ENCODE measurements at regions not wholly inside any gene's neighbourhood (a gene's known extent, or its start where the extent isn't known, plus 50 kb on each side); places are given as distances from the start of the nearest gene placed in this dataset.

DNA sequence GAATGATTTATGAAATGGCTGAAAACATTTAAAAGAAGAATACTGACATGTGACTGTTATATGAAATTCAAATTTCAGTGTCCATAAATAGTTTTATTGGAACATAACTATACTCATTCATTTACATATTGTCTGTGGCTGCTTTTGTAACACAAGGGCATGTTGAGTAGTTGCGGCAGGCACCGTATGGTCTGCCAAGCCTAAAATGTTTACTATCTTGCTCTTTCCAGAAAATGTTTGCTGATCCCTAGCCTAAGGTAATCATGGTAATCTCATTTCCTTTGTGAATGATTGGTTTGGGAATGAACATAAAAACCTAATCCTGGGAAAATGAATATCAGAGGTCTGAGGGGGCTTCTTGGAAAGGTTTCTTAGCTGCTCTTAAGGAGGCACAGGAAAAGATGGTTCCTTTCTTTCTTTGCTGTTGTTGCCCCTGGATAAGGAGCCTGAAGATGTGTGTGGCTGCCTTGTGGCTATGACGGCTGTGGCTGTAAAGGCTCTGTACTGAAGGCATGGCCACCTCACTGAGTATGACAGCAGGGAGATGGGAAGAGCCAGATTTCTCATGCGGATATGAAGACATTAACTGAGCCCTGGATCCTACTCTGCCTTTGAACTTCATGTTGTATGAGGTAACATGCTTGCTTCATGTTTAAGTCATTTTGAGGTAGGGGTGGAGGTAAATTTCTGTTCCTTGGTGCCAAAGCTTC is 419.4 kb upstream of the CLINT1 start:
- TF ChIP-seq ZNF670 (CRISPR knock-in tag; IDR thresholded peaks at IDR 0.05; ENCODE audit: borderline replicate concordance) (no peak), TP53 (CRISPR knock-in tag; conservative IDR thresholded peaks at IDR 0.05) (no peak), POLR2A (IDR thresholded peaks at IDR 0.05; ENCODE audit: insufficient read depth in 1 of 2, low read depth in 2 of 2, low read length in 2 of 2) (no peak)
